ENCODE measurements at regions not wholly inside any gene's neighbourhood (a gene's known extent, or its start where the extent isn't known, plus 50 kb on each side); places are given as distances from the start of the nearest gene placed in this dataset.

GRCh38 chr3:194025119-194025518, 110.8 kb upstream of the HES1 start:
- H3K9ac ChIP-seq (replicated peaks in 1 of 4; ENCODE audit: extremely low read depth in 1 of 4, low read depth in 3 of 4, low read length in 3 of 4): no peak overlapping the region
- H2BK12ac ChIP-seq (ENCODE audit: low read depth, low read length): no peak overlapping the region
- no peaks in the 10 kb centered on the region for H3K36me3 ChIP-seq (ENCODE audit: control insufficient read depth in 2 of 4, insufficient read depth in 4 of 4, low read length in 3 of 4)
- DNase-seq (ENCODE audit: low read depth in 1 of 2, low spot score in 2 of 2): no peak
- H3K4me3 ChIP-seq (ENCODE audit: extremely low read depth in 1 of 4, insufficient read depth in 2 of 4, low read depth in 3 of 4, low read length in 4 of 4): no peak overlapping the region
- H3K14ac ChIP-seq (ENCODE audit: insufficient read length): no peak overlapping the region
- ChIA-PET CTCF (ENCODE audit: partially characterized antibody) (interaction anchor here (0.6 to 2.3 kb wide), 6 partner anchors 17 to 291 kb away, joined by 3 to 8 read pairs (median 4); no protein-coding TSS in a partner anchor), POLR2A (ENCODE audit: partially characterized antibody) (interaction anchor here (1.0 kb wide), 1 partner anchor 12 kb away, joined by 3 read pairs; no protein-coding TSS in a partner anchor)
- H3K23ac ChIP-seq (ENCODE audit: insufficient read length): no peak overlapping the region
- H3K18ac ChIP-seq (ENCODE audit: extremely low read depth, low read length): no peak overlapping the region
- no peaks in the 10 kb centered on the region for H3K4me1 ChIP-seq (replicated peaks in 1 of 4; ENCODE audit: control insufficient read depth in 3 of 4, insufficient read depth in 4 of 4, low read length in 3 of 4)
- H2AFZ ChIP-seq (ENCODE audit: low read length): no peak overlapping the region
- peaks cover 3% of the 10 kb centered on the region; the same call in 1 of the 2 replicates for H3K23me2 ChIP-seq (ENCODE audit: low read depth, low read length)
- no peak overlapping the region for H3K4ac ChIP-seq (replicated peaks; ENCODE audit: insufficient read length, low read depth, low read length)
- peaks cover 0 to 3% of the 10 kb centered on the region in 2 experiments; a peak in 1 of 4 replicates for H3K79me2 ChIP-seq (ENCODE audit: control insufficient read depth in 1 of 2, insufficient read depth in 2 of 2, low read length in 2 of 2)
- H3K4me2 ChIP-seq (ENCODE audit: insufficient read depth in 1 of 2, low read depth in 2 of 2, low read length in 2 of 2): no peak overlapping the region
- no peak overlapping the region for H2BK5ac ChIP-seq (ENCODE audit: low read depth, low read length)
- no peak for FAIRE-seq
- H3K9me3 ChIP-seq (ENCODE audit: insufficient read depth in 2 of 2, low read depth in 1 of 2, low read length in 1 of 2): 0 out of 4 replicates have a peak, but pooled peaks cover 0 to 3% of the 10 kb centered on the region in 2 experiments
- H3K56ac ChIP-seq (replicated peaks; ENCODE audit: insufficient read length, low read depth, low read length): no peak overlapping the region
- no peak overlapping the region for H3K27ac ChIP-seq (ENCODE audit: low read depth, low read length)
- H4K20me1 ChIP-seq (replicated peaks in 1 of 2; ENCODE audit: control insufficient read depth in 1 of 2, insufficient read depth in 2 of 2, low read length in 2 of 2): no peaks in the 10 kb centered on the region
- WGBS, 2 experiments (ENCODE audit: extremely low coverage in 1 of 2, insufficient coverage in 1 of 2, insufficient read length in 1 of 2, insufficient replicate concordance in 2 of 2, low coverage in 1 of 2, low lambda C conversion rate in 2 of 2, missing lambda C conversion rate in 1 of 2): 68% methylated on average over 4 of the region's 5 CpGs; no CpG with 5 or more reads in 1 of the 2 experiments
- no peak overlapping the region for H2BK120ac ChIP-seq (replicated peaks; ENCODE audit: low read depth, low read length)
- H2BK20ac ChIP-seq (ENCODE audit: low read length): no peak overlapping the region
- no peaks in the 10 kb centered on the region for H3K79me1 ChIP-seq (ENCODE audit: low read depth, low read length)
- H2AK5ac ChIP-seq (ENCODE audit: low read depth, low read length): no peak overlapping the region
- no peak overlapping the region for H4K91ac ChIP-seq (replicated peaks; ENCODE audit: insufficient read length, low read length)
- no peak overlapping the region for H4K5ac ChIP-seq (ENCODE audit: insufficient read length, low read depth, low read length)
- no peak overlapping the region for H2BK15ac ChIP-seq (ENCODE audit: low read length)
- no peak overlapping the region for H4K8ac ChIP-seq (ENCODE audit: extremely low read depth, insufficient read depth, low read length)
- no peaks in the 10 kb centered on the region; a peak in 1 of 7 replicates for H3K27me3 ChIP-seq (replicated peaks in 1 of 4; ENCODE audit: control insufficient read depth in 3 of 4, extremely low read depth in 1 of 4, insufficient read depth in 3 of 4, low read length in 3 of 4)
- no peak for TF ChIP-seq BRCA1 (IDR thresholded peaks at IDR 0.05; ENCODE audit: low read depth, low read length)
- no peak for TF ChIP-seq RXRA (IDR thresholded peaks at IDR 0.05; ENCODE audit: insufficient read depth, low read depth, low read length)
- no peak for TF ChIP-seq SP4 (IDR thresholded peaks at IDR 0.05; ENCODE audit: low read length)
- TF ChIP-seq FOSL1 (IDR thresholded peaks at IDR 0.05; ENCODE audit: insufficient read depth, low read depth, low read length): no peak
- TF ChIP-seq SP2 (IDR thresholded peaks at IDR 0.05; ENCODE audit: low read length): no peak
- TF ChIP-seq RBBP5 (IDR thresholded peaks at IDR 0.05; ENCODE audit: borderline replicate concordance, low read depth, low read length): no peak
- no peak for TF ChIP-seq ATF3 (IDR thresholded peaks at IDR 0.05; ENCODE audit: insufficient read depth, low read depth, low read length)
- no peak for TF ChIP-seq SIRT6 (IDR thresholded peaks at IDR 0.05; ENCODE audit: low read length)
- no peak for TF ChIP-seq SAP30 (IDR thresholded peaks at IDR 0.05; ENCODE audit: insufficient read depth, insufficient replicate concordance, low read length)
- no peak for TF ChIP-seq SRF (IDR thresholded peaks at IDR 0.05; ENCODE audit: low read depth, low read length)
- TF ChIP-seq SIX5 (IDR thresholded peaks at IDR 0.05; ENCODE audit: low read depth, low read length): no peak
- no peak for TF ChIP-seq RAD21 (IDR thresholded peaks at IDR 0.05 in 1 of 2, conservative IDR thresholded peaks at IDR 0.05 in 1 of 2; ENCODE audit: low read depth in 2 of 2, low read length in 2 of 2)
- no peak for TF ChIP-seq MAX (IDR thresholded peaks at IDR 0.05)

Data from H1 (cell line).